Neuron (in vitro differentiated cells): ENCODE measurements at regions not wholly inside any gene's neighbourhood (a gene's known extent, or its start where the extent isn't known, plus 50 kb on each side); places are given as distances from the start of the nearest gene placed in this dataset.

Experiments
- H2AFZ ChIP-seq: one replicate; pipeline ENCODE4 v1.6.1; 2013; ENCODE audit warnings: low read depth, mild to moderate bottlenecking, inconsistent platforms, low read length, moderate library complexity
- H3K27me3 ChIP-seq: one replicate; pipeline ENCODE4 v1.6.1; 2013; ENCODE audit warnings: low read length; ENCODE audit not compliant: insufficient read depth
- H3K36me3 ChIP-seq: one replicate; pipeline ENCODE4 v1.6.1; 2013; ENCODE audit warnings: low read length; ENCODE audit not compliant: insufficient read depth
- H3K4me1 ChIP-seq: one replicate; pipeline ENCODE4 v1.6.1; 2013; ENCODE audit warnings: low read length; ENCODE audit not compliant: insufficient read depth
- H3K4me3 ChIP-seq: 2 replicates; pipeline ENCODE4 v1.5.1; 2013; ENCODE audit warnings: mild to moderate bottlenecking, low read length, moderate library complexity
- H3K9me3 ChIP-seq: one replicate; pipeline ENCODE4 v1.6.1; 2013; ENCODE audit warnings: low read length

DNA sequence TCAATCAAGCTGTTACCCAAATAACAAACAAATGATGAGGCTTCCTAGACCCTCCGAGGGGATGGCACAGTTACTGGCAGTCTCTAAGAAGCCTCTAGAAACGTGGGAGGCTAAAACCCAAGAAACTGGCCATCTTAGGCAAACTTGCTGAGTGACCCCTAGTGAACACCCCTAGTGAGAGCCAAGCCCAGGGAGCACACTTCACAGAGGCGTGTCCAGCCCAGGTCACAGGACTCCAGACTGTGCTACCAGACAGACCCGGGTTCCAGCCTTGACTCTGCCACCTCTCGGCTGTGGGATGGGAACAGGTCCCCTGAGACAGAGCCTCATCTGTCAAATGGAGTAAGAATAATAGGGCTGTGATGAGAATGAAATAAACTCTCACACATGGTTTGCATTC, 83.5 kb upstream of the ASAP2 start:
- peaks cover 3% of the 10 kb centered on the region for H3K9me3 ChIP-seq
- H3K4me1 ChIP-seq, result peaks cover 8% of the 10 kb centered on the region
- no peaks in the 10 kb centered on the region for H3K27me3 ChIP-seq
- no peak overlapping the region for H2AFZ ChIP-seq
- no peaks in the 10 kb centered on the region for H3K36me3 ChIP-seq
- H3K4me3 ChIP-seq, result no peak overlapping the region

DNA sequence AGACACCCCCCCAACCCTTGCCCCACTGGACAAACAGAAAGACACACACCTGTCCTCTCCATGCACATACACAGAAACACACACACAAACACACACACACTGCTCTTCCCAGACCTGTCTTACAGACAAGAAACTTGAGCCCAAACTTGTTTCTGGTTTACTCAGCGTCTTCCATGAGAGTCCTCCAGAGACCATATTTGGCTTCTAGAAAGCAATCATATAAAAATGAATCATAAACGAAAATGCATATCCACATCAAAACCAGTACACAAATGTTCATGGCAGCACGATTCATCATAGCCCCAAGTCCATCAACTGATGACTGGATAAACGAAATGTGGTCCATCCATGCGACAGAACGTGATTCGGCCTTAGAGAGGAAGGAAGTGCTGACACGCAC, 84.2 kb upstream of the ASAP2 start:
- Histone ChIP-seq H3K4me1 (peaks cover 8% of the 10 kb centered on the region), H3K27me3 (no peaks in the 10 kb centered on the region), H3K4me3 (no peak overlapping the region), H3K36me3 (no peaks in the 10 kb centered on the region), H2AFZ (no peak overlapping the region), H3K9me3 (peaks cover 3% of the 10 kb centered on the region)

DNA sequence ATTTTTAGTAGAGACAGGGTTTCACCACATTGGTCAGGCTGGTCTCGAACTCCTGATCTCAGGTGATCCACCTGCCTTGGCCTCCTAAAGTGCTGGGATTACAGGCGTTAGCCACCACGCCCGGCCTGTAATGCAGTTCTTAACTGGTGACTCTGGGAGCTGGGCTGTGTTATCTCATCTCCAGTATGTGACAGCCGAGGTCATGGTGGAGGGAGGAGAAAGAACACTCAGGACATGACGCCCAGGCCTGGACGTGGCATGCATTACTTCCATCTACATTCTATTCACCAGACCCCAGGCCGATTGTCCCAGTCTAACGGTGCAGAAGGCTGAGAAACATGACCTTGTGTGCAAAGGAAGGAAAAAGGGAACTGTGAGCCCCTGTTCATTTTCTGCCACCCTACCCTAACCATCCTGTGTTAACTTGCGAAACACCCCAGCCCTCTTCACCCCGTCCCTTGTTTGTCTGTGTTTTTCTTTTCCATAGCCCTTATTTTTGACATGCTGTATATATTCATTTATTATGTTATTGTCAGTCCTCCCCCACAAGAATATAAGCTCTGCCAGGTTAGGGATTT, 88.1 kb upstream of the ASAP2 start:
- no peaks in the 10 kb centered on the region for H3K36me3 ChIP-seq

DNA sequence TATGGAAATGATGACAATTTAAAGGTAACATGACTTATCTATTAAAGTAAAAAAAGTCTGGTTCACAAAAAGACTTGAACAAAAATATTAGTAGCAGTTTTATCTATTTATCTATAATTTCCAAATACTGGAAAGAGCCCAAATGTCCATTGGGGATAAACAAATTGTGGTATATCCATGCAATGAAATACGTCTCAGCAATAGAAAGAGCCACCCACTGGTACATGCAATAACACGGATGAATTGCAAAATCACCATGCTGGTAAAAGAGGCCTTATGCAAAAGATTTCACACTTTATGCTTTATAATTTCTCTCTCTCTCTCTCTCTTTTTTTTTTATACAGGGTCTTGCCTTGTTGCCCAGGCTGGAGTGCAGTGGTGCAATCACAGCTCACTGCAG, 91.4 kb upstream of the ASAP2 start:
- no peak overlapping the region for H2AFZ ChIP-seq
- no peaks in the 10 kb centered on the region for H3K27me3 ChIP-seq
- H3K9me3 ChIP-seq, result no peaks in the 10 kb centered on the region
- H3K4me1 ChIP-seq, result no peaks in the 10 kb centered on the region
- H3K4me3 ChIP-seq, result no peak overlapping the region
- H3K36me3 ChIP-seq, result no peaks in the 10 kb centered on the region

More for the DNA sequence above, 88.1 kb upstream of the ASAP2 start:
- Histone ChIP-seq H3K4me3 (no peak overlapping the region), H3K4me1 (no peaks in the 10 kb centered on the region), H3K27me3 (no peaks in the 10 kb centered on the region), H2AFZ (no peak overlapping the region), H3K9me3 (no peaks in the 10 kb centered on the region)

DNA sequence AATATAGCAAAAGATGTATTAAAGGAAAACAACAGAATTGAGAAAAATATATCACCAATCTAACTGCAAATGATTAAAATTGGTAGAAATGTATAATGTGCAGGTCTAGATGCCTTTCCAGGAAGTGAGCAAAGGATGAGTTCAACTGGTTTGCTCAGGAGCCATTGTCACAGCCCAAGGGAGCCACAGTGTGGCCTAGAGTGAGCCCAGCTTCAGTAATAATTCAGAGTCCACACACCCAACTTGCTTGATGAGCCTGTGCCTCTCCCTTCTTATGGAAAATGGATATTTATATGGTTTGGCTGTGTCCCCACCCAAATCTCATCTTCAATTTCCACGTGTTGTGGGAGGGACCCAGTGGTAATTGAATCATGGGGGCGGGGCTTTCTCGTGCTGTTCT, 92.2 kb upstream of the ASAP2 start:
- H2AFZ ChIP-seq, result no peak overlapping the region
- no peaks in the 10 kb centered on the region for H3K27me3 ChIP-seq
- no peak overlapping the region for H3K4me3 ChIP-seq
- H3K36me3 ChIP-seq, result no peaks in the 10 kb centered on the region
- H3K4me1 ChIP-seq, result no peaks in the 10 kb centered on the region
- H3K9me3 ChIP-seq, result no peaks in the 10 kb centered on the region

DNA sequence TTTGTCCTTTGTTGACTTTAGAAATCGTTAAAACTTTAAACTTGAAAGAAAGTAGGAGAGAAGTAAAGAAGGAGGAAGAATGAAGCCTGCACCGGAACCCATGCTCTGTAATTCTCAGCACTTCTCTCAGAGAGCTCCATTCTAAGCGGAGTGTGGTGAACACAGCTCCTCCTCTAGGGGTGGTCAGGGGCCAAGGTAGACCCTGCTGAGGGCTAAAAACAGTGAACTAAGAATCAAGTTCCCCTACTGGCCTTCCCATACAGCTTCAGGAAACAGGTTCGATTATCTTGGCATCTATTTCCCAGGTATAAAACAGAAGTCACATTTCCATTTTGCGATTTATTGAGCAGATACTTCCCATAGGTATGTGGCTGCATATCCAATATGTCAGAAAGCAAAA, 92.7 kb upstream of the ASAP2 start:
- H3K27me3 ChIP-seq, result no peaks in the 10 kb centered on the region
- no peak overlapping the region for H2AFZ ChIP-seq
- no peaks in the 10 kb centered on the region for H3K36me3 ChIP-seq
- no peaks in the 10 kb centered on the region for H3K9me3 ChIP-seq
- H3K4me1 ChIP-seq, result no peaks in the 10 kb centered on the region
- H3K4me3 ChIP-seq, result no peak overlapping the region

GRCh38 chr2:9113262-9113661, 93.3 kb upstream of the ASAP2 start:
- Histone ChIP-seq H3K36me3 (no peaks in the 10 kb centered on the region), H3K27me3 (no peaks in the 10 kb centered on the region), H2AFZ (no peak overlapping the region), H3K4me1 (no peaks in the 10 kb centered on the region), H3K9me3 (no peaks in the 10 kb centered on the region), H3K4me3 (no peak overlapping the region)

GRCh38 chr2:9112079-9112721, 94.4 kb upstream of the ASAP2 start:
- Histone ChIP-seq H3K4me3 (no peak overlapping the region), H3K9me3 (no peaks in the 10 kb centered on the region), H3K27me3 (no peaks in the 10 kb centered on the region), H3K36me3 (no peaks in the 10 kb centered on the region), H2AFZ (no peak overlapping the region), H3K4me1 (no peaks in the 10 kb centered on the region)

GRCh38 chr2:9110893-9111569, 95.6 kb upstream of the ASAP2 start:
- H3K27me3 ChIP-seq, result no peaks in the 10 kb centered on the region
- H2AFZ ChIP-seq, result no peak overlapping the region
- no peak overlapping the region for H3K4me3 ChIP-seq
- H3K9me3 ChIP-seq, result no peaks in the 10 kb centered on the region
- H3K4me1 ChIP-seq, result no peaks in the 10 kb centered on the region
- H3K36me3 ChIP-seq, result no peaks in the 10 kb centered on the region

GRCh38 chr2:9110346-9110884, 96.2 kb upstream of the ASAP2 start:
- Histone ChIP-seq H3K27me3 (no peaks in the 10 kb centered on the region), H3K36me3 (no peaks in the 10 kb centered on the region), H3K4me1 (no peaks in the 10 kb centered on the region), H2AFZ (no peak overlapping the region), H3K4me3 (no peak overlapping the region), H3K9me3 (no peaks in the 10 kb centered on the region)

GRCh38 chr2:9109871-9110270, 96.7 kb upstream of the ASAP2 start:
- Histone ChIP-seq H3K4me3 (no peak overlapping the region), H3K36me3 (no peaks in the 10 kb centered on the region), H3K9me3 (no peaks in the 10 kb centered on the region), H2AFZ (no peak overlapping the region), H3K4me1 (no peaks in the 10 kb centered on the region), H3K27me3 (no peaks in the 10 kb centered on the region)

DNA sequence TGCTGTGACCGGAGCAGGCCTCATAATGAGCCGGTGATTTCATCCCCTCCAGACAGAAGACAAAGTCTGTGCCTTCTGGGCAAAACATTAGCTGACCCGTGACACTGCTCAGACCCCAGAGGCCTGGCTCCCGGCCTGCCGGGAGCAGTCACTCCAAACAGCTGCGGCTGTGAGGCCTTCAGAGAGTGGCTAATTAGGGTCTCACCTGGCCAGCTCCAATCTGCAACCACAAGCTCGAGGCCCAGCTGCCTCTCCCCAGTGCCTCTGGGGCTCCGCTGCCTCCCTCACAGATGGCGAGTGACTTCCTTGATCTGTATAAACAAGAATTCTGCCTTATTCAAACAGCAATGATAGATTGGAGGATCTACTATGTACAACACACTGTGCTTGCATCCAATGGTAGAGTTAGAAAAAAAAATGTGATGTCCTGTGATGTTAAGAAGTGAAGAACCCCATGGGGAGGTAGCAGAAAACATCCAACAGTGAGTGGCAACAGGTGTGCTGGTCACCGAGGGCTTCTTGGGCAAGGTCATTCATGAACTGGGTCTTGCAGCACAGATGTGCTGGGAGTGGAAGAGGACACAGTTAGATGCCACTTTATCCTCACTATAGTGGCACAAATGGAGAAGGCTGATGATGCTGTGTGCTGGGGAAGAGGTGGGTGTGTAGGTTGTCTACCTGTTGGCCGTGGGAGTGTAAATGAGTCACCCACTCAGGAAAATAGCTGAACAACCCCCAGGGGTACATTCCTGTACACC, 98.2 kb upstream of the ASAP2 start:
- Histone ChIP-seq H3K9me3 (no peaks in the 10 kb centered on the region), H3K36me3 (no peaks in the 10 kb centered on the region), H3K27me3 (no peaks in the 10 kb centered on the region), H2AFZ (no peak overlapping the region), H3K4me1 (no peaks in the 10 kb centered on the region), H3K4me3 (no peak overlapping the region)
